CD4-positive, CD25-positive, alpha-beta regulatory T cell (primary cell): ENCODE measurements at regions not wholly inside any gene's neighbourhood (a gene's known extent, or its start where the extent isn't known, plus 50 kb on each side); places are given as distances from the start of the nearest gene placed in this dataset.

Experiments used
- ATAC-seq, 2 donors: fragments of 150-1000 bp; cut with Tn5 transposase; one replicate each; pipeline ENCODE4 v1.10.0; 2021; ENCODE audit warnings: low read depth in 2 of 2, moderate number of reproducible peaks in 2 of 2, moderate library complexity in 1 of 2
- DNase-seq, 3 donors: peaks; one replicate each; pipeline versions ENCODE4 v3.0.0 to v3.0.0-alpha.2; 2012 to 2022; ENCODE audit warnings: mixed read lengths in 1 of 3
- H3K27ac ChIP-seq: one replicate; pipeline ENCODE4 v1.7.0; 2013; ENCODE audit warnings: mild to moderate bottlenecking, low read length; ENCODE audit not compliant: insufficient read depth, poor library complexity, severe bottlenecking
- H3K27me3 ChIP-seq: one replicate; pipeline ENCODE4 v1.7.0; 2013; ENCODE audit warnings: low read length; ENCODE audit not compliant: control insufficient read depth, insufficient read depth
- H3K36me3 ChIP-seq: one replicate; pipeline ENCODE4 v1.7.0; 2013; ENCODE audit warnings: mild to moderate bottlenecking, low read length, moderate library complexity; ENCODE audit not compliant: control insufficient read depth, insufficient read depth
- H3K4me1 ChIP-seq: 2 replicates; pipeline ENCODE4 v1.7.0; 2013; ENCODE audit warnings: mild to moderate bottlenecking, low read length; ENCODE audit not compliant: insufficient read depth, control insufficient read depth, poor library complexity, severe bottlenecking
- H3K4me3 ChIP-seq: one replicate; pipeline ENCODE4 v1.7.0; 2013; ENCODE audit warnings: low read depth, mild to moderate bottlenecking, low read length, moderate library complexity
- H3K9me3 ChIP-seq, 2 experiments: 1 replicate in 1 of 2; 2 replicates in 1 of 2; pipeline ENCODE4 v1.7.0; 2013; ENCODE audit warnings: low read length in 2 of 2, mild to moderate bottlenecking in 1 of 2, moderate library complexity in 1 of 2; ENCODE audit not compliant: control insufficient read depth in 2 of 2
- H3K27ac Mint-ChIP-seq, 3 donors: one replicate each; pipeline ENCODE4 v1.8.0; 2020 to 2022; ENCODE audit warnings: mild to moderate bottlenecking in 3 of 3, mixed read lengths in 3 of 3, moderate library complexity in 2 of 3
- H3K27me3 Mint-ChIP-seq: one replicate; pipeline ENCODE4 v1.8.0; 2022; ENCODE audit warnings: mild to moderate bottlenecking, mixed read lengths
- H3K36me3 Mint-ChIP-seq: one replicate; pipeline ENCODE4 v1.8.0; 2020; ENCODE audit warnings: mixed read lengths
- H3K4me1 Mint-ChIP-seq, 4 donors: one replicate each; pipeline ENCODE4 v1.8.0; 2020 to 2022; ENCODE audit warnings: mixed read lengths in 4 of 4, mild to moderate bottlenecking in 1 of 4
- H3K4me3 Mint-ChIP-seq, 4 donors: one replicate each; pipeline ENCODE4 v1.8.0; 2020 to 2022; ENCODE audit warnings: mild to moderate bottlenecking in 4 of 4, mixed read lengths in 4 of 4, moderate library complexity in 3 of 4
- H3K9me3 Mint-ChIP-seq, 7 donors: one replicate each; pipeline ENCODE4 v1.8.0; 2020 to 2022; ENCODE audit warnings: mixed read lengths in 7 of 7, mild to moderate bottlenecking in 3 of 7, moderate library complexity in 2 of 7

DNA sequence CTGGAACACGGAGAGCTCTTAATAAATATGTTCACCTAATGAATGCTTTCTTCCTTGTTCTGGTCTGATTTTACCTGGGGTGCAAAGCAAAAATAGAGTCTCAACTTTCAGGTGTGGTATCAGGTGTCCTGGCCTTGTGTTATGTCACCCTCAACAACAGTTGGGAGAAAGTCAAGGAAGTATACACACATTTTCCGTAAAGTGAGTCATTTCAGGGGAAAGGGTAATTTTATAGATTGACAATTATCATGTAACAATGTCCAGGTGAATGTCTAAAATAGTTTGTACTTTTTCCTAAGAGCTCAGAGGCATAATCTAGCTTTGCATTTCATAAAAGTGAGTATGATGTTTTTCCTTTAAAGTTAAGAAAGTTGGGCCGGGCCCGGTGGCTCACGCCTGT lies 287.4 kb downstream of the SKIDA1 start:
- no peak overlapping the region for H3K27ac ChIP-seq

DNA sequence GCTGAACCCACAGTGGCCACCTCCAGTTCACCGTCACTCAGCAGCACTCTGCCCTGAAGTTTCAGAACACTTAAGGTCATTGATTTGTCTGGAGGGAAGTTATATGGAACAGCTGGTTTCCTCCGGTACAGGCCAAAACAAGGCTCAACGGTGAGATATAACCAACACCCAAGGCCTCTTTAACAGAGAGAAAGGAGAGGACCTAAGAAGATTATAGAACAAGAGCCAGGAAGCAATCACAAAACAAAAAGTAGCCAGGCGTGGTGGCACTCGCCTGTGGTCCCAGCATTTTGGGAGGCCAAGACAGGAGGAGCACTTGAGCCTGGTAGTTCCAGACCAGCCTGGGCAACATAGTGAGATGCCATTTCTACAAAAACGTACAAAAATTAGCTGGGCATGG lies 290.7 kb downstream of the SKIDA1 start:
- H3K4me1 ChIP-seq = no peaks in the 10 kb centered on the region
- H3K9me3 ChIP-seq = no peaks in the 10 kb centered on the region
- H3K9me3 Mint-ChIP-seq = peaks cover 0 to 3% (median 0%) of the 10 kb centered on the region in 7 donors
- no peaks in the 10 kb centered on the region for H3K27me3 ChIP-seq
- DNase-seq (no peak), ATAC-seq (no peak)
- no peaks in the 10 kb centered on the region for H3K36me3 ChIP-seq
- no peak overlapping the region for H3K27ac ChIP-seq
- H3K27me3 Mint-ChIP-seq = peaks cover under 1% of the 10 kb centered on the region
- H3K4me3 Mint-ChIP-seq = no peak overlapping the region
- H3K27ac Mint-ChIP-seq = no peak overlapping the region
- H3K4me1 Mint-ChIP-seq = no peaks in the 10 kb centered on the region
- no peaks in the 10 kb centered on the region for H3K36me3 Mint-ChIP-seq
- no peak overlapping the region for H3K4me3 ChIP-seq

More for the DNA sequence above, 287.4 kb downstream of the SKIDA1 start:
- H3K27ac Mint-ChIP-seq = no peak overlapping the region
- no peak for ATAC-seq
- peaks cover 0 to 3% (median 1%) of the 10 kb centered on the region in 7 donors for H3K9me3 Mint-ChIP-seq
- H3K4me3 Mint-ChIP-seq = no peak overlapping the region
- H3K27me3 Mint-ChIP-seq = peaks cover 5% of the 10 kb centered on the region
- no peaks in the 10 kb centered on the region for H3K4me1 ChIP-seq
- H3K4me1 Mint-ChIP-seq = no peaks in the 10 kb centered on the region
- no peaks in the 10 kb centered on the region for H3K36me3 ChIP-seq
- DNase-seq = no peak
- no peaks in the 10 kb centered on the region for H3K27me3 ChIP-seq
- no peaks in the 10 kb centered on the region for H3K9me3 ChIP-seq
- H3K4me3 ChIP-seq = no peak overlapping the region
- no peaks in the 10 kb centered on the region for H3K36me3 Mint-ChIP-seq

DNA sequence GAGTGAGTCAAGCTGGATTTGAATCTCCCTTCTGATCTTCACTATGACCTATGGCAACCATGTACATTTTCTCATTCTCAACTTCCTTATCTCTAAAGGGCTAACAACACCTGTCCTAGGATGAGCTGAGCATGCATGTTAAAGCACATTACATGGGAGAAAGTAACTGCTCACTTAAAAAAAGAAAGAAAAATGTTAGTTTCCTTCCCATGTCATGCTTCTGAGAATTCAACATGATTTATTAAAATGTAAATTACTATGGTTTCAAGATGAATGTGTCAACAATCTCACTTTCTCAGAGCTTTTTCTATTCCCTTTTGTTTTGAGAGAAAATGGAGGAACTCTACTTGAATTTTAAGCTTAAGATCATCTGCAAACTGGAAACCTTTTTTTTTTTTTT lies 295.3 kb downstream of the SKIDA1 start:
- H3K9me3 Mint-ChIP-seq = peaks cover 0 to 6% (median 0%) of the 10 kb centered on the region in 7 donors
- no peaks in the 10 kb centered on the region for H3K4me1 Mint-ChIP-seq
- no peak for DNase-seq
- no peaks in the 10 kb centered on the region for H3K9me3 ChIP-seq
- no peak overlapping the region for H3K4me3 ChIP-seq
- no peak overlapping the region for H3K27ac ChIP-seq
- H3K27ac Mint-ChIP-seq = no peak overlapping the region
- H3K4me1 ChIP-seq = no peaks in the 10 kb centered on the region
- no peak for ATAC-seq
- no peaks in the 10 kb centered on the region for H3K36me3 Mint-ChIP-seq
- no peaks in the 10 kb centered on the region for H3K27me3 ChIP-seq
- H3K27me3 Mint-ChIP-seq = peaks cover 4% of the 10 kb centered on the region
- no peaks in the 10 kb centered on the region for H3K36me3 ChIP-seq
- no peak overlapping the region for H3K4me3 Mint-ChIP-seq

DNA sequence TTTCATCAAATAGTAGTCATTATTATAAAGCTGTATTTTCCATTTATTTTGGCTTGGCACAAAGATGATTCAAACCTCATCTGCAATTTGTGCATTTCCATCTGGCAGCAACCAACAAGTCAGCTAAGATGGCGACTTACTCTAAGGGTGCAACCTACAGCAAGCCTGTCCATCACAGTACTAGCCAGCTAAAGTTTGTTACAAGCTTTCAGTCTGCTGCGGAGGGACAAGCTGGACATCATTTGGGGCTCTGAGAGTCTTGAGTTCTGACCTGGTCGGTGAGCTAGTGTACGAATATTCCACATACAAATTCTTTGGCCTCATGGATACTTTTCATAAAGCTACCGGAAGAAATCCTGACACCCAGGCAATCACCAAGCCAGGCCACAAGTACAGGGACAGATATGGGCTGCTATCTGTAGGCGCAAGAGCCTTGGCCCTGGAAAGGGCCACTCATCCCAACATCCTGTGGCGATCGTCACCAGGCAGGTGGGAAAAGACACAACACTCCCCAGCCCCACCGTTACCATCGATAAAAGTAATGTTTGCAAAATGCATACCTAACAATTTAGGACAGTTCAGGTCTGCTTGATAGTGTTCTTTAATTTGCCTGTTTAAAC lies 307.6 kb downstream of the SKIDA1 start:
- no peaks in the 10 kb centered on the region for H3K9me3 ChIP-seq
- H3K4me1 Mint-ChIP-seq = no peaks in the 10 kb centered on the region
- no peak overlapping the region for H3K27ac ChIP-seq
- no peaks in the 10 kb centered on the region for H3K27me3 Mint-ChIP-seq
- peaks cover 0 to 2% (median 0%) of the 10 kb centered on the region in 7 donors for H3K9me3 Mint-ChIP-seq
- no peak overlapping the region for H3K4me3 Mint-ChIP-seq
- no peak for ATAC-seq
- no peaks in the 10 kb centered on the region for H3K27me3 ChIP-seq
- no peaks in the 10 kb centered on the region for H3K4me1 ChIP-seq
- no peak for DNase-seq
- no peaks in the 10 kb centered on the region for H3K36me3 ChIP-seq
- no peaks in the 10 kb centered on the region for H3K36me3 Mint-ChIP-seq
- no peak overlapping the region for H3K27ac Mint-ChIP-seq
- no peak overlapping the region for H3K4me3 ChIP-seq

DNA sequence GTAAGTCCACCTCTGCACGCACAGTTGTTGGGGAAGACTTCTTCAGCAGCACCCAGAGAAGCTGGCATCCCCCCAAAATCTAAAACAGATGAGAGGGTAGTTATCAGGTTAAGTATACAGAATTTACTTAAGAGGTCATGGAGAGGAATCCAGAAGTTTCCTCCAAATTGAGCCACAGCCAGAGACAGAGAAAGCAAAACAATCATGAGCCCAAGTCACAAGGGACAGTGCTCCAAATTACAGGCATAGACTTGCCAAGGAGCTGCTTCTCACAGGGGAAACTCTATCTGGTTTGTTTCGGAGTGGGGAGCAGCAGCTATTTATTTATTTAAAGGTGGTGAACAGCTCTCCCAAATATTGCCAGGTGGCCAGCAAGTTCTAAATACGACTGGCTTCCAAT lies 308.4 kb downstream of the SKIDA1 start:
- Mint-ChIP-seq H3K36me3 (no peaks in the 10 kb centered on the region), H3K9me3 (peaks cover 0 to 2% (median 0%) of the 10 kb centered on the region in 7 donors), H3K4me3 (no peak overlapping the region), H3K4me1 (no peaks in the 10 kb centered on the region), H3K27me3 (no peaks in the 10 kb centered on the region), H3K27ac (no peak overlapping the region)
- Histone ChIP-seq H3K4me1 (no peaks in the 10 kb centered on the region), H3K27ac (no peak overlapping the region), H3K27me3 (no peaks in the 10 kb centered on the region), H3K36me3 (no peaks in the 10 kb centered on the region), H3K4me3 (no peak overlapping the region), H3K9me3 (no peaks in the 10 kb centered on the region)
- ATAC-seq (no peak), DNase-seq (no peak)

DNA sequence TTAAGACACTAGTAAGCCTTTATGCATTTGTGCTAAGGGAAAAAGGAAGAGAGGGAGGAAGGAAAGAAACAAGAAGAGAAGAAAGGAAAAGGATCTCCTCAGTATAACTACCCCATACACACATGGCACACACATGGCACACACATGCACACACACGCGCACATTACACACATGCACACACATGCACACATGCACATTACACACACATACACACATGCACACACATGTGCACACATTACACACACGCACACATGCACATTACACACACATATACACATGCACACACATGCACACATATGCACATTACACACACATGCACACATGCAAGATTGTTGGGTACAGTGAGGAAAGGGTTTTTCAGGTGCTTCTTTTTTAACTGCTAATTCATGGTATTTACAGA lies 311.2 kb downstream of the SKIDA1 start:
- peaks cover 0 to 3% (median 0%) of the 10 kb centered on the region in 7 donors for H3K9me3 Mint-ChIP-seq
- H3K4me1 ChIP-seq = no peaks in the 10 kb centered on the region
- no peak for ATAC-seq

DNA sequence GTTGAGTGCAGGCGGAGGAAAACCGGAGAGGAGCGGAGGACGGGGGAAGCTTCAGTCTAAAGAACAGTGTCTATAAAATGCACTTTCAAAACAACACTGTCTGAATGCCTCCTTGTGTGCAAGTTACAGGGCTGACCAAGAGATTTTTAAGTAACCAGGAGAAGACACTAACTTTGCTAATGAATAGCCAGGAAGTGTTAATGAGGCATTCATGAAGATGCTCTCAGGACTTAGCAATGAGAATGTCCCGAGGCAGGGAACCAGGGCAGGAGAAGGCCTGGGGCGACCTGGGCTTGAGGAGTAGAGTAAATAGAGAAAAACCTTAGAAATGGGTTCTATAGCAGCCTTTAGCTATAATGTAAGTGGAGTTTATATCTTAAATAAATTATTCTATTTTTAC lies 312.1 kb downstream of the SKIDA1 start:
- no peaks in the 10 kb centered on the region for H3K4me1 Mint-ChIP-seq
- no peak overlapping the region for H3K4me3 Mint-ChIP-seq
- H3K27ac Mint-ChIP-seq = peak overlapping the region in 1 of 3 donors; percentile 74
- no peaks in the 10 kb centered on the region for H3K36me3 Mint-ChIP-seq
- peaks cover 0 to 3% (median 0%) of the 10 kb centered on the region in 7 donors for H3K9me3 Mint-ChIP-seq
- no peaks in the 10 kb centered on the region for H3K36me3 ChIP-seq
- DNase-seq = no peak
- H3K9me3 ChIP-seq = no peaks in the 10 kb centered on the region
- no peaks in the 10 kb centered on the region for H3K27me3 Mint-ChIP-seq
- H3K4me3 ChIP-seq = no peak overlapping the region
- no peak overlapping the region for H3K27ac ChIP-seq
- no peak for ATAC-seq
- H3K4me1 ChIP-seq = no peaks in the 10 kb centered on the region
- H3K27me3 ChIP-seq = no peaks in the 10 kb centered on the region

More for the DNA sequence above, 311.2 kb downstream of the SKIDA1 start:
- no peak overlapping the region for H3K27ac ChIP-seq
- no peaks in the 10 kb centered on the region for H3K36me3 ChIP-seq
- Mint-ChIP-seq H3K27ac (no peak overlapping the region), H3K4me3 (no peak overlapping the region), H3K4me1 (no peaks in the 10 kb centered on the region), H3K27me3 (no peaks in the 10 kb centered on the region), H3K36me3 (no peaks in the 10 kb centered on the region)
- no peak for DNase-seq
- H3K9me3 ChIP-seq = no peaks in the 10 kb centered on the region
- H3K4me3 ChIP-seq = no peak overlapping the region
- no peaks in the 10 kb centered on the region for H3K27me3 ChIP-seq

DNA sequence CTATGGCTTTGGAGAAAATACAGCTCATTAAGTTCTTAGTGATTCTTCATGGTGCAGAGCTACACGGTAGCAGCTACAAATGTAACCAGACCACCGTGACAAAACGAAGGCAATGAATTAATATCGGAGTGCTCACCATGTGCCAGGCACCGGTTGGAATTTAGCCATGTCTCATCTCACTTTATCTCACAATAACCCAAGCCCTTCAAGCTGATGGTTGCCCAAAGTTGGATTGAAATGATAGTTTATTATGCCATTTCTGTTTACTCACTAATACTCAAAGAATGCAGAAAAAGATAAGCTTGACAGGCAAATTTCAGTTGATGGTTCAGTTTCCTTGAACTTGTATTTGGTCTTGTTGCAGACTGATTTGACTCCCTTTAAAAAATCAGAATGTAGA lies 312.6 kb downstream of the SKIDA1 start:
- Mint-ChIP-seq H3K27me3 (no peaks in the 10 kb centered on the region), H3K36me3 (no peaks in the 10 kb centered on the region), H3K4me1 (no peaks in the 10 kb centered on the region), H3K9me3 (peaks cover 0 to 5% (median 2%) of the 10 kb centered on the region in 7 donors), H3K27ac (no peak overlapping the region), H3K4me3 (no peak overlapping the region)
- Histone ChIP-seq H3K9me3 (peaks cover under 1 to 4% of the 10 kb centered on the region in 2 experiments), H3K27ac (no peak overlapping the region), H3K4me1 (no peaks in the 10 kb centered on the region), H3K36me3 (no peaks in the 10 kb centered on the region), H3K27me3 (no peaks in the 10 kb centered on the region), H3K4me3 (no peak overlapping the region)
- ATAC-seq (no peak), DNase-seq (no peak)
